H9 (cell line): ENCODE measurements at regions not wholly inside any gene's neighbourhood (a gene's known extent, or its start where the extent isn't known, plus 50 kb on each side); places are given as distances from the start of the nearest gene placed in this dataset.

Experiments
- DNase-seq: peaks from one replicate; pipeline ENCODE4 v3.0.0-alpha.2; 2017
- H2AFZ ChIP-seq: one replicate; pipeline ENCODE4 v1.6.1; 2013; ENCODE audit warnings: mild to moderate bottlenecking, low read length, control low read depth, moderate library complexity
- H2AK5ac ChIP-seq: 2 replicates; pipeline ENCODE4 v1.6.1; 2013; ENCODE audit warnings: low read length, control low read depth, mixed read lengths; ENCODE audit not compliant: insufficient read length
- H2BK120ac ChIP-seq: one replicate; pipeline ENCODE4 v1.6.1; 2013; ENCODE audit warnings: low read depth, mild to moderate bottlenecking, low read length, control low read depth, inconsistent platforms; ENCODE audit not compliant: poor library complexity, severe bottlenecking
- H2BK12ac ChIP-seq: 2 replicates; pipeline ENCODE4 v1.6.1; 2013; ENCODE audit warnings: low read length, control low read depth, mixed read lengths, low read depth; ENCODE audit not compliant: insufficient read length
- H2BK15ac ChIP-seq: 2 replicates; pipeline ENCODE4 v1.6.1; 2013; ENCODE audit warnings: low read depth, low read length, control low read depth
- H2BK20ac ChIP-seq: one replicate; pipeline ENCODE4 v1.6.1; 2013; ENCODE audit warnings: low read depth, mild to moderate bottlenecking, low read length, control low read depth, inconsistent platforms; ENCODE audit not compliant: poor library complexity, severe bottlenecking
- H2BK5ac ChIP-seq: 2 replicates; pipeline ENCODE4 v1.6.1; 2013; ENCODE audit warnings: low read length, control low read depth, mixed read lengths; ENCODE audit not compliant: insufficient read length
- H3K14ac ChIP-seq: 2 replicates; pipeline ENCODE4 v1.6.1; 2013; ENCODE audit warnings: low read length, control low read depth; ENCODE audit not compliant: insufficient read depth
- H3K18ac ChIP-seq: 2 replicates; pipeline ENCODE4 v1.6.1; 2013; ENCODE audit warnings: low read depth, mild to moderate bottlenecking, mixed read lengths, low read length, control low read depth; ENCODE audit not compliant: insufficient read length
- H3K23ac ChIP-seq: 2 replicates; pipeline ENCODE4 v1.6.1; 2013; ENCODE audit warnings: low read length, control low read depth, mixed read lengths, low read depth; ENCODE audit not compliant: insufficient read length
- H3K23me2 ChIP-seq: 2 replicates; pipeline ENCODE4 v1.6.1; 2013; ENCODE audit warnings: low read depth, mild to moderate bottlenecking, mixed read lengths, low read length, control low read depth; ENCODE audit not compliant: insufficient read length, poor library complexity, severe bottlenecking
- H3K27ac ChIP-seq: 2 replicates; pipeline ENCODE4 v1.5.1; 2013; ENCODE audit warnings: low read length, control low read depth, mixed read lengths, low read depth; ENCODE audit not compliant: insufficient read length
- H3K27me3 ChIP-seq: 2 replicates; pipeline ENCODE4 v1.6.1; 2013; ENCODE audit warnings: low read length, control low read depth, inconsistent platforms; ENCODE audit not compliant: insufficient read depth
- H3K4ac ChIP-seq: 2 replicates; pipeline ENCODE4 v1.6.1; 2013; ENCODE audit warnings: low read depth, mild to moderate bottlenecking, control low read depth, inconsistent platforms, low read length, moderate library complexity
- H3K4me1 ChIP-seq: 2 replicates; pipeline ENCODE4 v1.6.1; 2013; ENCODE audit warnings: low read length, control low read depth, inconsistent platforms; ENCODE audit not compliant: insufficient read depth
- H3K4me2 ChIP-seq: 2 replicates; pipeline ENCODE4 v1.6.1; 2013; ENCODE audit warnings: low read length, control low read depth, mixed read lengths; ENCODE audit not compliant: insufficient read length, insufficient read depth
- H3K56ac ChIP-seq: 2 replicates; pipeline ENCODE4 v1.6.1; 2013; ENCODE audit warnings: low read depth, mild to moderate bottlenecking, mixed read lengths, low read length, control low read depth; ENCODE audit not compliant: insufficient read length
- H3K79me1 ChIP-seq: 2 replicates; pipeline ENCODE4 v1.6.1; 2013; ENCODE audit warnings: low read depth, mild to moderate bottlenecking, moderate library complexity, low read length, control low read depth, inconsistent platforms; ENCODE audit not compliant: insufficient read depth, poor library complexity, severe bottlenecking
- H3K79me2 ChIP-seq: 2 replicates; pipeline ENCODE4 v1.6.1; 2013; ENCODE audit warnings: low read length, control low read depth, inconsistent platforms; ENCODE audit not compliant: insufficient read depth
- H3K9ac ChIP-seq: 2 replicates; pipeline ENCODE4 v1.6.1; 2013; ENCODE audit warnings: low read length, control low read depth, mixed read lengths; ENCODE audit not compliant: insufficient read length; ENCODE audit errors: extremely low read depth
- H3K9me3 ChIP-seq: one replicate; pipeline ENCODE4 v1.6.1; 2013; ENCODE audit warnings: low read depth, low read length, inconsistent platforms; ENCODE audit not compliant: control insufficient read depth
- H3T11ph ChIP-seq: one replicate; pipeline ENCODE4 v1.6.1; 2013; ENCODE audit warnings: mild to moderate bottlenecking, low read length, control low read depth, inconsistent platforms
- H4K20me1 ChIP-seq: one replicate; pipeline ENCODE4 v1.6.1; 2013; ENCODE audit not compliant: control insufficient read depth, insufficient read length, insufficient read depth
- H4K5ac ChIP-seq: 2 replicates; pipeline ENCODE4 v1.6.1; 2013; ENCODE audit warnings: low read depth, mild to moderate bottlenecking, mixed read lengths, low read length, control low read depth; ENCODE audit not compliant: insufficient read length
- H4K8ac ChIP-seq: replicated peaks from 2 replicates; pipeline ENCODE4 v1.6.1; 2013; ENCODE audit warnings: low read length, control low read depth, mixed read lengths, low read depth; ENCODE audit not compliant: insufficient read length
- H4K91ac ChIP-seq: 2 replicates; pipeline ENCODE4 v1.6.1; 2013; ENCODE audit warnings: low read depth, mild to moderate bottlenecking, moderate library complexity, mixed read lengths, low read length, control low read depth; ENCODE audit not compliant: insufficient read length
- H3K27ac Mint-ChIP-seq, 3 experiments: 2 replicates in 2 of 3; 3 replicates in 1 of 3; pipeline ENCODE4 v1.8.0; 2020 to 2021; ENCODE audit warnings: mixed read lengths in 3 of 3, mild to moderate bottlenecking in 1 of 3, moderate library complexity in 1 of 3
- H3K27me3 Mint-ChIP-seq: 2 replicates; pipeline ENCODE4 v1.8.0; 2021; ENCODE audit warnings: low read depth, mild to moderate bottlenecking, moderate library complexity, mixed read lengths
- H3K36me3 Mint-ChIP-seq, 3 experiments: 2 replicates in 2 of 3; 3 replicates in 1 of 3; pipeline ENCODE4 v1.8.0; 2020 to 2021; ENCODE audit warnings: low read depth in 3 of 3, mixed read lengths in 3 of 3; ENCODE audit not compliant: insufficient read depth in 1 of 3
- H3K4me1 Mint-ChIP-seq, 2 experiments: 2 replicates each; pipeline ENCODE4 v1.8.0; 2020; ENCODE audit warnings: mixed read lengths in 2 of 2
- H3K4me3 Mint-ChIP-seq, 2 experiments: 2 replicates in 1 of 2; 3 replicates in 1 of 2; pipeline ENCODE4 v1.8.0; 2020 to 2021; ENCODE audit warnings: mild to moderate bottlenecking in 2 of 2, mixed read lengths in 2 of 2, moderate library complexity in 1 of 2
- H3K9me3 Mint-ChIP-seq, 2 experiments: 2 replicates in 1 of 2; 3 replicates in 1 of 2; pipeline ENCODE4 v1.8.0; 2020; ENCODE audit warnings: mild to moderate bottlenecking in 2 of 2, mixed read lengths in 2 of 2, moderate library complexity in 1 of 2
- WGBS: extraction: QIAGEN DNeasy Blood & Tissue Kit; methylation state at CpG from one replicate; pipeline ENCODE4 v1.1.7; 2013; ENCODE audit warnings: missing lambda C conversion rate, low lambda C conversion rate, mixed read lengths; ENCODE audit not compliant: insufficient read length; ENCODE audit errors: extremely low coverage; 5-methylcytosine and 5-hydroxymethylcytosine counted together
- TF ChIP-seq, protein P1 (sequence below): fragments of 200-600 bp; sonication (generic); conservative IDR thresholded peaks from 3 replicates; pipeline ENCODE4 v1.8.0; 2021; ENCODE audit warnings: antibody characterized with exemption, mild to moderate bottlenecking

DNA sequence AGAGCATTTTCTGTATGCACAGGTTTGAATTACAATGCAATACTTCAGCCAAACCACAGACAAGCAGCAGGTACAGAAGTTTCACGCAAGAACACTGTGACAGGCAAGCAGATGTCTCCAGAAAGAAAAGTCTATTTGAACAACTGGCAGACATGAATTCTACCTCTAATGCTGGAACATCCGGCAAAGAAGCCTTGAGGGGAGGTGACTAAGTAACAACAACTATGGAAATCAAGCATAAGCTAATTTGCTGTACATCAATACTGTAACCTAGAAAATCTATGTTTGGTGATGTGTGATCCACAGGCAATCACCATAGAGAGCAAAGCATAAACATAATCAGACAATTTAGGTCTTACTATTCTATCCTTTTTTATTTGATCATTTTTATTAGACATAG, 65.5 kb downstream of the PLK2 start:
- H2AK5ac ChIP-seq, result no peak overlapping the region
- no peak overlapping the region for H3K56ac ChIP-seq
- no peak overlapping the region for H3K4me2 ChIP-seq
- H3K36me3 Mint-ChIP-seq, result peaks cover 0 to 4% (median 0%) of the 10 kb centered on the region in 3 experiments; a peak in 1 of 7 replicates
- H4K8ac ChIP-seq, result no peak overlapping the region
- H3K23ac ChIP-seq, result no peak overlapping the region
- no peaks in the 10 kb centered on the region for H3K23me2 ChIP-seq
- H3K4me1 ChIP-seq, result no peaks in the 10 kb centered on the region; the same call in 1 of the 2 replicates
- no peaks in the 10 kb centered on the region for H3K79me2 ChIP-seq
- H3K9me3 Mint-ChIP-seq, result no peaks in the 10 kb centered on the region; a peak in 1 of 5 replicates
- no peak overlapping the region for H3K4ac ChIP-seq
- H3K27me3 ChIP-seq, result no peaks in the 10 kb centered on the region
- no peak overlapping the region for H4K91ac ChIP-seq
- TF ChIP-seq, protein P1, sequence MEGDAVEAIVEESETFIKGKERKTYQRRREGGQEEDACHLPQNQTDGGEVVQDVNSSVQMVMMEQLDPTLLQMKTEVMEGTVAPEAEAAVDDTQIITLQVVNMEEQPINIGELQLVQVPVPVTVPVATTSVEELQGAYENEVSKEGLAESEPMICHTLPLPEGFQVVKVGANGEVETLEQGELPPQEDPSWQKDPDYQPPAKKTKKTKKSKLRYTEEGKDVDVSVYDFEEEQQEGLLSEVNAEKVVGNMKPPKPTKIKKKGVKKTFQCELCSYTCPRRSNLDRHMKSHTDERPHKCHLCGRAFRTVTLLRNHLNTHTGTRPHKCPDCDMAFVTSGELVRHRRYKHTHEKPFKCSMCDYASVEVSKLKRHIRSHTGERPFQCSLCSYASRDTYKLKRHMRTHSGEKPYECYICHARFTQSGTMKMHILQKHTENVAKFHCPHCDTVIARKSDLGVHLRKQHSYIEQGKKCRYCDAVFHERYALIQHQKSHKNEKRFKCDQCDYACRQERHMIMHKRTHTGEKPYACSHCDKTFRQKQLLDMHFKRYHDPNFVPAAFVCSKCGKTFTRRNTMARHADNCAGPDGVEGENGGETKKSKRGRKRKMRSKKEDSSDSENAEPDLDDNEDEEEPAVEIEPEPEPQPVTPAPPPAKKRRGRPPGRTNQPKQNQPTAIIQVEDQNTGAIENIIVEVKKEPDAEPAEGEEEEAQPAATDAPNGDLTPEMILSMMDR, result no peak
- no peak overlapping the region for H3K27ac Mint-ChIP-seq
- DNase-seq, result no peak
- peaks cover 15 to 18% of the 10 kb centered on the region in 2 experiments for H3K4me1 Mint-ChIP-seq
- no peak overlapping the region for H2BK15ac ChIP-seq
- H3K4me3 Mint-ChIP-seq, result no peak overlapping the region
- WGBS, result no CpG with 5 or more reads among the region's 2 CpGs
- no peak overlapping the region for H3K18ac ChIP-seq
- H4K5ac ChIP-seq, result no peak overlapping the region
- H3K79me1 ChIP-seq, result no peaks in the 10 kb centered on the region
- H2BK5ac ChIP-seq, result no peak overlapping the region
- no peak overlapping the region for H2BK20ac ChIP-seq
- no peak overlapping the region for H2BK12ac ChIP-seq
- H3T11ph ChIP-seq, result no peak overlapping the region
- no peak overlapping the region for H3K9ac ChIP-seq
- H2BK120ac ChIP-seq, result no peak overlapping the region
- no peaks in the 10 kb centered on the region for H4K20me1 ChIP-seq
- no peaks in the 10 kb centered on the region for H3K27me3 Mint-ChIP-seq
- no peaks in the 10 kb centered on the region for H3K9me3 ChIP-seq
- H3K14ac ChIP-seq, result no peak overlapping the region
- no peak overlapping the region for H2AFZ ChIP-seq
- no peak overlapping the region for H3K27ac ChIP-seq
